HCT116 (cell line): ENCODE measurements at regions not wholly inside any gene's neighbourhood (a gene's known extent, or its start where the extent isn't known, plus 50 kb on each side); places are given as distances from the start of the nearest gene placed in this dataset.

ENCODE experiments used
- ATAC-seq: fragments of 200-7000 bp; cut with Tn5 transposase; 2 replicates; pipeline ENCODE4 v1.9.1; 2020; ENCODE audit warnings: mild to moderate bottlenecking, moderate library complexity
- BruUV-seq: library from RNA; stranded (reverse); fragments of 400-500 nt; replicated peaks from 2 replicates; lab custom pipeline; 2021; lab: Mats Ljungman, UMichigan
- CTCF ChIA-PET: fragments of 300-600 bp; sonication (Branson Sonifier 250); formaldehyde crosslinking; loops from one replicate; lab custom pipeline; 2021; ENCODE audit warnings: antibody characterized with exemption; lab: Charles Lee
- POLR2A ChIA-PET: fragments of 300-600, 350-600 bp; sonication (Branson Sonifier 250); formaldehyde crosslinking; loops from one replicate; lab custom pipeline; 2021; ENCODE audit warnings: antibody characterized with exemption; lab: Charles Lee
- RAD21 ChIA-PET, 2 experiments: fragments of 300-600 bp; sonication (Branson Sonifier 250); formaldehyde crosslinking; loops; one replicate each; lab custom pipeline; 2023; ENCODE audit warnings: low total read pairs in 2 of 2; ENCODE audit not compliant: uncharacterized antibody in 2 of 2, unreplicated experiment in 2 of 2, low non-redundant PET in 1 of 2; lab: Charles Lee
- DNase-seq: peaks from one replicate; pipeline ENCODE4 v3.0.0-alpha.2; 2010; ENCODE audit warnings: low read depth, low spot score
- H2AFZ ChIP-seq: fragments of 200-600 bp; shearing (Covaris generic), sonication (generic); 2 replicates; pipeline ENCODE4 v1.6.1; 2017; ENCODE audit warnings: low read depth, mixed run types, mixed read lengths, antibody characterized with exemption, low read length; ENCODE audit not compliant: poor library complexity, severe bottlenecking
- H3K27ac ChIP-seq: 2 replicates; pipeline ENCODE4 v1.5.1; 2012; ENCODE audit warnings: low read depth, low read length
- H3K27me3 ChIP-seq: fragments of 200-600 bp; sonication (generic); 2 replicates; pipeline ENCODE4 v1.6.1; 2016; ENCODE audit warnings: mixed run types, low read length, mixed read lengths; ENCODE audit not compliant: insufficient read depth
- H3K36me3 ChIP-seq, 2 experiments: fragments of 200-500 bp in 1 of 2; fragments of 200-600 bp in 1 of 2; sonication (Bioruptor generic) in 1 of 2; sonication (generic) in 1 of 2; 2 replicates each; pipeline versions ENCODE4 v1.5.1 to v1.6.1; 2014 to 2016; ENCODE audit warnings: low read length in 2 of 2, inconsistent platforms in 1 of 2, mixed read lengths in 1 of 2, mixed run types in 1 of 2; ENCODE audit not compliant: insufficient read depth in 2 of 2, control insufficient read depth in 1 of 2
- H3K4me1 ChIP-seq, 2 experiments: fragments of 200-600 bp in 1 of 2; sonication (generic) in 1 of 2; 2 replicates each; pipeline versions ENCODE4 v1.5.1 to v1.6.1; 2012 to 2017; ENCODE audit warnings: low read length in 2 of 2, inconsistent platforms in 1 of 2, mild to moderate bottlenecking in 1 of 2, mixed read lengths in 1 of 2, mixed run types in 1 of 2, moderate library complexity in 1 of 2; ENCODE audit not compliant: insufficient read depth in 2 of 2, control insufficient read depth in 1 of 2
- H3K4me2 ChIP-seq: fragments of 200-600 bp; sonication (generic); 2 replicates; pipeline ENCODE4 v1.6.1; 2017; ENCODE audit warnings: mixed run types, low read length, mixed read lengths
- H3K4me3 ChIP-seq, 2 experiments: fragments of 200-600 bp in 1 of 2; sonication (generic) in 1 of 2; replicated peaks in 1 of 2; 2 replicates each; pipeline ENCODE4 v1.5.1; 2011 to 2016; ENCODE audit warnings: low read length in 2 of 2, control low read depth in 1 of 2, low read depth in 1 of 2, mild to moderate bottlenecking in 1 of 2, mixed read lengths in 1 of 2, mixed run types in 1 of 2
- H3K79me2 ChIP-seq: fragments of 200-600 bp; sonication (generic); 2 replicates; pipeline ENCODE4 v1.6.1; 2017; ENCODE audit warnings: mild to moderate bottlenecking, mixed run types, low read length, moderate library complexity, mixed read lengths; ENCODE audit not compliant: insufficient read depth
- H3K9ac ChIP-seq: fragments of 200-600 bp; sonication (generic); 2 replicates; pipeline ENCODE4 v1.6.1; 2016; ENCODE audit warnings: low read length, mixed read lengths
- H3K9me2 ChIP-seq: fragments of 200-600 bp; sonication (generic), shearing (Covaris generic); 2 replicates; pipeline ENCODE4 v1.6.1; 2017; ENCODE audit warnings: mixed run types, mild to moderate bottlenecking, moderate library complexity; ENCODE audit not compliant: insufficient read depth
- H3K9me3 ChIP-seq, 2 experiments: fragments of 200-500 bp in 1 of 2; fragments of 200-600 bp in 1 of 2; sonication (Bioruptor generic) in 1 of 2; sonication (generic) in 1 of 2; 2 replicates each; pipeline ENCODE4 v1.6.1; 2014 to 2017; ENCODE audit warnings: low read length in 2 of 2, mixed read lengths in 2 of 2, inconsistent platforms in 1 of 2, low read depth in 1 of 2, mild to moderate bottlenecking in 1 of 2, mixed run types in 1 of 2, moderate library complexity in 1 of 2; ENCODE audit not compliant: control insufficient read depth in 1 of 2, insufficient read depth in 1 of 2
- H4K20me1 ChIP-seq: fragments of 200-600 bp; sonication (generic), shearing (Covaris generic); 2 replicates; pipeline ENCODE4 v1.6.1; 2017; ENCODE audit warnings: mixed run types, mild to moderate bottlenecking, moderate library complexity; ENCODE audit not compliant: insufficient read depth
- ATF3 ChIP-seq: IDR thresholded peaks from 2 replicates; pipeline ENCODE4 v1.6.1; 2012
- CBX3 ChIP-seq: IDR thresholded peaks from 2 replicates; pipeline ENCODE4 v1.6.1; 2012; ENCODE audit warnings: low read depth
- CEBPB ChIP-seq: IDR thresholded peaks from 2 replicates; pipeline ENCODE4 v1.6.1; 2012; ENCODE audit warnings: low read depth
- CTCF ChIP-seq, 3 experiments: fragments of 200-600 bp in 1 of 3; sonication (generic) in 1 of 3; IDR thresholded peaks in 2 of 3; conservative IDR thresholded peaks in 1 of 3; 2 replicates each; pipeline ENCODE4 v1.5.1; 2012 to 2017; ENCODE audit warnings: low read depth in 2 of 3, low read length in 2 of 3, antibody characterized with exemption in 1 of 3, borderline replicate concordance in 1 of 3, control low read depth in 1 of 3, mild to moderate bottlenecking in 1 of 3, mixed read lengths in 1 of 3, mixed run types in 1 of 3, moderate library complexity in 1 of 3; ENCODE audit not compliant: insufficient read depth in 1 of 3
- EGR1 ChIP-seq: IDR thresholded peaks from 2 replicates; pipeline ENCODE4 v1.6.1; 2012; ENCODE audit warnings: low read depth
- ELF1 ChIP-seq: IDR thresholded peaks from 2 replicates; pipeline ENCODE4 v1.6.1; 2012; ENCODE audit warnings: low read depth, borderline replicate concordance
- EZH2 ChIP-seq: fragments of 200-600 bp; sonication (generic); IDR thresholded peaks from 2 replicates; pipeline ENCODE4 v1.6.1; 2017; ENCODE audit warnings: antibody characterized with exemption, mixed run types
- EZH2phosphoT487 ChIP-seq: fragments of 200-600 bp; IDR thresholded peaks from 2 replicates; pipeline ENCODE4 v1.6.1; 2018; ENCODE audit warnings: antibody characterized with exemption, borderline replicate concordance
- FOSL1 ChIP-seq: IDR thresholded peaks from 2 replicates; pipeline ENCODE4 v1.6.1; 2012; ENCODE audit warnings: low read depth
- JUND ChIP-seq: IDR thresholded peaks from 2 replicates; pipeline ENCODE4 v1.6.1; 2012
- POLR2AphosphoS5 ChIP-seq: IDR thresholded peaks from 2 replicates; pipeline ENCODE4 v1.6.1; 2011; ENCODE audit warnings: mild to moderate bottlenecking, low read depth, low read length, moderate library complexity
- REST ChIP-seq: IDR thresholded peaks from 2 replicates; pipeline ENCODE4 v1.6.1; 2012; ENCODE audit warnings: low read depth
- SIN3A ChIP-seq: IDR thresholded peaks from 2 replicates; pipeline ENCODE4 v1.6.1; 2012; ENCODE audit warnings: low read depth
- SRF ChIP-seq: IDR thresholded peaks from 2 replicates; pipeline ENCODE4 v1.6.1; 2012; ENCODE audit warnings: low read depth
- TCF7L2 ChIP-seq: IDR thresholded peaks from 2 replicates; pipeline ENCODE4 v1.7.0; 2011; ENCODE audit warnings: borderline replicate concordance, inconsistent platforms; ENCODE audit not compliant: insufficient read depth, insufficient read length; ENCODE audit errors: extremely low read depth
- YY1 ChIP-seq: IDR thresholded peaks from 2 replicates; pipeline ENCODE4 v1.6.1; 2011; ENCODE audit warnings: low read length, low read depth, moderate library complexity, mild to moderate bottlenecking; ENCODE audit not compliant: insufficient replicate concordance; ENCODE audit errors: extremely low read depth
- ZBTB33 ChIP-seq: IDR thresholded peaks from 2 replicates; pipeline ENCODE4 v1.6.1; 2011; ENCODE audit warnings: mild to moderate bottlenecking, low read length, moderate library complexity; ENCODE audit not compliant: insufficient replicate concordance; ENCODE audit errors: extremely low read depth
- ZFX ChIP-seq: fragments of 450-650 bp; IDR thresholded peaks from 2 replicates; pipeline ENCODE4 v1.6.1; 2017
- ZNF274 ChIP-seq: fragments of 200-500 bp; sonication (Bioruptor generic); IDR thresholded peaks from 2 replicates; pipeline ENCODE4 v1.6.1; 2014; ENCODE audit warnings: mild to moderate bottlenecking, low read depth, low read length, inconsistent platforms
- intact Hi-C: fragments of 100-400 bp; cut with micrococcal nuclease; formaldehyde crosslinking; loops from 2 replicates; pipeline ENCODE4 v1.10.0; 2022
- TF ChIP-seq, protein P1 (sequence below): IDR thresholded peaks from 2 replicates; pipeline ENCODE4 v1.6.1; 2012

- Histone ChIP-seq H3K9me2 (no peaks in the 10 kb centered on the region), H3K36me3 (no peaks in the 10 kb centered on the region), H3K4me1 (peaks cover 0 to 8% of the 10 kb centered on the region in 2 experiments; a peak in 2 of 4 replicates), H3K27me3 (no peaks in the 10 kb centered on the region), H2AFZ (no peak overlapping the region), H3K4me3 (no peak overlapping the region), H3K4me2 (no peak overlapping the region), H3K27ac (no peak overlapping the region), H4K20me1 (no peaks in the 10 kb centered on the region), H3K9ac (no peak overlapping the region), H3K79me2 (no peaks in the 10 kb centered on the region), H3K9me3 (no peaks in the 10 kb centered on the region)
- ChIA-PET POLR2A (no interaction called here), CTCF (no interaction called here), RAD21 (no interaction called here)
- BruUV-seq, result no TSS peak
- ATAC-seq (no peak), DNase-seq (no peak)
- TF ChIP-seq YY1 (no peak), ATF3 (no peak), REST (no peak), SRF (no peak), EZH2 (no peak), EZH2phosphoT487 (no peak), ELF1 (no peak), ZNF274 (no peak), EGR1 (no peak), CTCF (IDR thresholded peaks at IDR 0.05 in 2 of 3, conservative IDR thresholded peaks at IDR 0.05 in 1 of 3; ENCODE audit: borderline replicate concordance in 1 of 3, insufficient read depth in 1 of 3, low read depth in 2 of 3, low read length in 2 of 3) (no peak), FOSL1 (no peak), ZFX (no peak), CEBPB (no peak), ZBTB33 (no peak), CBX3 (no peak), TCF7L2 (no peak), POLR2AphosphoS5 (no peak), JUND (no peak), SIN3A (no peak)
- TF ChIP-seq, protein P1, sequence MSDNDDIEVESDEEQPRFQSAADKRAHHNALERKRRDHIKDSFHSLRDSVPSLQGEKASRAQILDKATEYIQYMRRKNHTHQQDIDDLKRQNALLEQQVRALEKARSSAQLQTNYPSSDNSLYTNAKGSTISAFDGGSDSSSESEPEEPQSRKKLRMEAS, result no peak
- intact Hi-C loops, result loop anchor here (5.0 kb wide), 1 partner anchor 383 kb away; no protein-coding TSS in a partner anchor
Observed at GRCh38 chr6:144644776-144645175, 359.6 kb downstream of the UTRN start.
